ENCODE measurements at regions not wholly inside any gene's neighbourhood (a gene's known extent, or its start where the extent isn't known, plus 50 kb on each side); places are given as distances from the start of the nearest gene placed in this dataset.
A peak's percentile ranks its signal among the peaks of the same experiment; 100 is the strongest.

DNA sequence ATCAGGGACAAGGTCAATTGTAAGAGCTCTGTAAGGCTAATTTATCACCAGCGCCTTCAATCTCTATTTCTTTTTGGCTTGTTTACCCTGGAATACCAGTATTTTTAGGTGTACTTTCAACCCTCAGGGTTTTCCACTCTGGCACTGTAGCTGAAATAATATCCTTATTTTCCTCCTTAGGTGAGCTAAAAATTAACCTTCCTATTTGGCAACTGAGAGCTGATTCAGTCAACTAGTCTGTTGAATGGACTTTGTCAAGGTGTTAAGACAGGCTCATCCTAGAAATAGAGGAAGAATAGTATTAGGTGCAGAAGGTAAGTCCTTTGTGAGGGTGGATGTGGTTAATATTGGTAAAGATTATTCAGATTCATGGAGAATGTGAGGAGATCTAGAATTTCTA lies 101.3 kb upstream of the BANK1 start:
- Histone ChIP-seq H3K36me3 (replicated peaks; ENCODE audit: insufficient read depth, low read depth) (no peaks in the 10 kb centered on the region), H3K79me2 (no peaks in the 10 kb centered on the region), H3K4me1 (ENCODE audit: insufficient read depth) (no peaks in the 10 kb centered on the region), H3K27me3 (no peaks in the 10 kb centered on the region), H4K20me1 (ENCODE audit: insufficient read depth, poor library complexity, severe bottlenecking) (no peaks in the 10 kb centered on the region), H3K4me3 (no peak overlapping the region), H3K9me2 (replicated peaks; ENCODE audit: insufficient read depth) (no peaks in the 10 kb centered on the region), H3K4me2 (no peak overlapping the region), H2AFZ (no peak overlapping the region), H3K27ac (no peak overlapping the region), H3K9me3 (ENCODE audit: low read depth) (no peaks in the 10 kb centered on the region)
- TF ChIP-seq EZH2phosphoT487 (IDR thresholded peaks at IDR 0.05; ENCODE audit: low read depth, severe bottlenecking, unreplicated experiment) (no peak), EZH2 (IDR thresholded peaks at IDR 0.05; ENCODE audit: borderline replicate concordance) (no peak)
- TF ChIP-seq, protein P1, sequence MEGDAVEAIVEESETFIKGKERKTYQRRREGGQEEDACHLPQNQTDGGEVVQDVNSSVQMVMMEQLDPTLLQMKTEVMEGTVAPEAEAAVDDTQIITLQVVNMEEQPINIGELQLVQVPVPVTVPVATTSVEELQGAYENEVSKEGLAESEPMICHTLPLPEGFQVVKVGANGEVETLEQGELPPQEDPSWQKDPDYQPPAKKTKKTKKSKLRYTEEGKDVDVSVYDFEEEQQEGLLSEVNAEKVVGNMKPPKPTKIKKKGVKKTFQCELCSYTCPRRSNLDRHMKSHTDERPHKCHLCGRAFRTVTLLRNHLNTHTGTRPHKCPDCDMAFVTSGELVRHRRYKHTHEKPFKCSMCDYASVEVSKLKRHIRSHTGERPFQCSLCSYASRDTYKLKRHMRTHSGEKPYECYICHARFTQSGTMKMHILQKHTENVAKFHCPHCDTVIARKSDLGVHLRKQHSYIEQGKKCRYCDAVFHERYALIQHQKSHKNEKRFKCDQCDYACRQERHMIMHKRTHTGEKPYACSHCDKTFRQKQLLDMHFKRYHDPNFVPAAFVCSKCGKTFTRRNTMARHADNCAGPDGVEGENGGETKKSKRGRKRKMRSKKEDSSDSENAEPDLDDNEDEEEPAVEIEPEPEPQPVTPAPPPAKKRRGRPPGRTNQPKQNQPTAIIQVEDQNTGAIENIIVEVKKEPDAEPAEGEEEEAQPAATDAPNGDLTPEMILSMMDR (IDR thresholded peaks at IDR 0.05; ENCODE audit: poor library complexity): no peak
- 79% methylated on average over 1 of the region's 1 CpG for WGBS (ENCODE audit: low lambda C conversion rate, missing lambda C conversion rate)
- peak; percentile 6 for DNase-seq (ENCODE audit: low spot score)

GRCh38 chr4:101685126-101685525 lies 105.4 kb upstream of the BANK1 start:
- WGBS (ENCODE audit: low lambda C conversion rate, missing lambda C conversion rate): 74% methylated on average over 1 of the region's 1 CpG
- Histone ChIP-seq H3K9me2 (replicated peaks; ENCODE audit: insufficient read depth) (no peaks in the 10 kb centered on the region), H2AFZ (no peak overlapping the region), H4K20me1 (ENCODE audit: insufficient read depth, poor library complexity, severe bottlenecking) (no peaks in the 10 kb centered on the region), H3K36me3 (replicated peaks; ENCODE audit: insufficient read depth, low read depth) (no peaks in the 10 kb centered on the region), H3K4me3 (no peak overlapping the region), H3K27ac (no peak overlapping the region), H3K4me1 (ENCODE audit: insufficient read depth) (no peaks in the 10 kb centered on the region), H3K27me3 (no peaks in the 10 kb centered on the region), H3K9me3 (ENCODE audit: low read depth) (no peaks in the 10 kb centered on the region), H3K79me2 (no peaks in the 10 kb centered on the region), H3K4me2 (no peak overlapping the region)
- DNase-seq (ENCODE audit: low spot score): no peak
- TF ChIP-seq EZH2 (IDR thresholded peaks at IDR 0.05; ENCODE audit: borderline replicate concordance): no peak
- TF ChIP-seq, protein P1 (IDR thresholded peaks at IDR 0.05; ENCODE audit: poor library complexity): no peak
- no peak for TF ChIP-seq EZH2phosphoT487 (IDR thresholded peaks at IDR 0.05; ENCODE audit: low read depth, severe bottlenecking, unreplicated experiment)

GRCh38 chr4:101682946-101683345 lies 107.6 kb upstream of the BANK1 start:
- no peaks in the 10 kb centered on the region for H3K9me2 ChIP-seq (replicated peaks; ENCODE audit: insufficient read depth)
- no peak overlapping the region for H3K4me3 ChIP-seq
- no peaks in the 10 kb centered on the region for H3K9me3 ChIP-seq (ENCODE audit: low read depth)
- H3K27me3 ChIP-seq: no peaks in the 10 kb centered on the region
- no peak overlapping the region for H3K27ac ChIP-seq
- WGBS (ENCODE audit: low lambda C conversion rate, missing lambda C conversion rate): 92% methylated on average over 3 of the region's 3 CpGs
- H3K36me3 ChIP-seq (replicated peaks; ENCODE audit: insufficient read depth, low read depth): no peaks in the 10 kb centered on the region
- no peaks in the 10 kb centered on the region for H3K4me1 ChIP-seq (ENCODE audit: insufficient read depth)
- no peaks in the 10 kb centered on the region for H4K20me1 ChIP-seq (ENCODE audit: insufficient read depth, poor library complexity, severe bottlenecking)
- H3K4me2 ChIP-seq: no peak overlapping the region
- DNase-seq (ENCODE audit: low spot score): no peak
- no peak overlapping the region for H2AFZ ChIP-seq
- no peak for TF ChIP-seq EZH2 (IDR thresholded peaks at IDR 0.05; ENCODE audit: borderline replicate concordance)
- TF ChIP-seq, protein P1 (IDR thresholded peaks at IDR 0.05; ENCODE audit: poor library complexity): no peak
- TF ChIP-seq EZH2phosphoT487 (IDR thresholded peaks at IDR 0.05; ENCODE audit: low read depth, severe bottlenecking, unreplicated experiment): no peak
- no peaks in the 10 kb centered on the region for H3K79me2 ChIP-seq

GRCh38 chr4:101678180-101678579 lies 112.3 kb upstream of the BANK1 start:
- Histone ChIP-seq H3K27me3 (no peaks in the 10 kb centered on the region), H4K20me1 (ENCODE audit: insufficient read depth, poor library complexity, severe bottlenecking) (no peaks in the 10 kb centered on the region), H3K9me2 (replicated peaks; ENCODE audit: insufficient read depth) (no peaks in the 10 kb centered on the region), H3K4me1 (ENCODE audit: insufficient read depth) (no peaks in the 10 kb centered on the region), H3K27ac (no peak overlapping the region), H3K4me2 (no peak overlapping the region), H3K4me3 (no peak overlapping the region), H3K36me3 (replicated peaks; ENCODE audit: insufficient read depth, low read depth) (no peaks in the 10 kb centered on the region), H3K79me2 (no peaks in the 10 kb centered on the region), H2AFZ (no peak overlapping the region), H3K9me3 (ENCODE audit: low read depth) (no peaks in the 10 kb centered on the region)
- 60% methylated on average over 3 of the region's 3 CpGs for WGBS (ENCODE audit: low lambda C conversion rate, missing lambda C conversion rate)
- no peak for DNase-seq (ENCODE audit: low spot score)
- TF ChIP-seq EZH2 (IDR thresholded peaks at IDR 0.05; ENCODE audit: borderline replicate concordance) (no peak), EZH2phosphoT487 (IDR thresholded peaks at IDR 0.05; ENCODE audit: low read depth, severe bottlenecking, unreplicated experiment) (no peak)
- TF ChIP-seq, protein P1 (IDR thresholded peaks at IDR 0.05; ENCODE audit: poor library complexity): no peak
